ENCODE measurements at regions not wholly inside any gene's neighbourhood (a gene's known extent, or its start where the extent isn't known, plus 50 kb on each side); places are given as distances from the start of the nearest gene placed in this dataset.

DNA sequence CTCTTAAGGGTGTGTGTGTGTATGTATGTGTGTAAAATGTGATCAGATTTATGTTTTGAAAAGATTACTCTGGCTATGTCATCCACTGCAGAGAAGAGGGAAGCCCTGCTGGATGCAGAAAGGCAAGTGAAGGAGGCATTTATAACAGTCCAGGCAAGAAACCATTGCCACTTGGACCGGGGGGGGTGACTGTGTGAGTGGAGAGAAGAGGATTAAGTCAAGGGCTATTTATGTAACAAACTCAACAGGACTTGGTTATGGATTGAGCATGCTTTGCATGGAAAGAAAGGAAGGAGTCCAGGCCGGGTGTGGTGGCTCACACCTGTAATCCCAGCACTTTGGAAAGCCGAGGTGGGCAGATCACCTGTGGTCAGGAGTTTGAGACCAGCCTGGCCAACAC is 143.0 kb downstream of the URB2 start:
- no peak overlapping the region for H3K4me2 ChIP-seq (ENCODE audit: low read length, poor library complexity, severe bottlenecking)
- no peak overlapping the region for H3K4me3 ChIP-seq (ENCODE audit: insufficient read depth in 1 of 2, low read depth in 1 of 2, low read length in 2 of 2)

DNA sequence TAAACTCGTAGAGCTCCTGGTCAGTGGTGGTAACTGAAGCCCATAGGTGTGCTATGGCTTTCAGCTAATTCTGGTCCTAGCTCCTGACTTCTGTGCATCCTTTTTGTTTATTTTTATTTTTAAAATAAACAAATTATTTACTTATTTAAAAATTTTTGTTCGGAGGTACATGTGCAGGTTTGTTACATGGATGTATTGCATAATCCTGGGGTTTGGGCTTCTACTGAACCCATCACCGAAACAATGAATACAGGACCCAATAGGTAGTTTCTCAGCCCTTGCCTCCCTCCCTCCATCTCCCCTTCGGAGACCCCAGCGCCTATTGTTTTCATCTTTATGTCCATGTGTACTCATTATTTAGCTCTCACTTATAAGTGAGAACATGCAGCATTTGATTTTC is 143.8 kb downstream of the URB2 start:
- H4K91ac ChIP-seq (ENCODE audit: low read length) = no peak overlapping the region
- no peak overlapping the region for H3K9ac ChIP-seq (ENCODE audit: low read length)
- WGBS = 73% methylated on average over 3 of the region's 5 CpGs
- H3K14ac ChIP-seq (ENCODE audit: low read length in 2 of 2) = no peak overlapping the region
- no peak overlapping the region for H2AK5ac ChIP-seq (ENCODE audit: low read length, severe bottlenecking)
- H3K23ac ChIP-seq (ENCODE audit: low read length in 2 of 2) = no peak overlapping the region
- no peak overlapping the region for H2BK12ac ChIP-seq (ENCODE audit: low read length in 2 of 2)
- H3K4me2 ChIP-seq (ENCODE audit: low read length, poor library complexity, severe bottlenecking) = no peak overlapping the region
- H3K4me1 ChIP-seq (ENCODE audit: control insufficient read depth, insufficient read depth, low read depth, low read length) = no peaks in the 10 kb centered on the region
- no peaks in the 10 kb centered on the region for H3K9me3 ChIP-seq (ENCODE audit: control insufficient read depth, low read length)
- H2BK120ac ChIP-seq (ENCODE audit: low read depth, low read length) = no peak overlapping the region
- no peak overlapping the region for H2BK5ac ChIP-seq (ENCODE audit: low read depth, low read length, poor library complexity, severe bottlenecking)
- H3K18ac ChIP-seq (ENCODE audit: low read depth in 1 of 2, low read length in 2 of 2) = no peak overlapping the region
- H3K27ac ChIP-seq (ENCODE audit: low read length, poor library complexity, severe bottlenecking) = no peak overlapping the region
- H2AFZ ChIP-seq (ENCODE audit: low read depth, low read length) = no peak overlapping the region
- no peak overlapping the region for H2BK15ac ChIP-seq (ENCODE audit: low read depth, poor library complexity, severe bottlenecking)
- no peak overlapping the region for H3K4me3 ChIP-seq (ENCODE audit: insufficient read depth in 1 of 2, low read depth in 1 of 2, low read length in 2 of 2)
- no peaks in the 10 kb centered on the region for H3K36me3 ChIP-seq (ENCODE audit: control insufficient read depth in 1 of 2, insufficient read depth in 2 of 2, low read depth in 1 of 2, low read length in 2 of 2)
- no peak overlapping the region for H4K8ac ChIP-seq (ENCODE audit: low read length)
- no peaks in the 10 kb centered on the region for H3K79me1 ChIP-seq (replicated peaks; ENCODE audit: low read length, poor library complexity, severe bottlenecking)
- H3K27me3 ChIP-seq (ENCODE audit: control insufficient read depth in 1 of 2, insufficient read depth in 1 of 2, low read length in 2 of 2) = peaks cover 11 to 27% of the 10 kb centered on the region in 2 experiments
- H3K4ac ChIP-seq (ENCODE audit: low read depth in 1 of 2, low read length in 2 of 2) = no peak overlapping the region
- DNase-seq = no peak

More for the DNA sequence above, 143.0 kb downstream of the URB2 start:
- H3K23ac ChIP-seq (ENCODE audit: low read length in 2 of 2) = no peak overlapping the region
- H2AK5ac ChIP-seq (ENCODE audit: low read length, severe bottlenecking) = no peak overlapping the region
- H2BK120ac ChIP-seq (ENCODE audit: low read depth, low read length) = no peak overlapping the region
- H3K9ac ChIP-seq (ENCODE audit: low read length) = no peak overlapping the region
- no peak overlapping the region for H3K14ac ChIP-seq (ENCODE audit: low read length in 2 of 2)
- H4K8ac ChIP-seq (ENCODE audit: low read length) = no peak overlapping the region
- H3K9me3 ChIP-seq (ENCODE audit: control insufficient read depth, low read length) = no peaks in the 10 kb centered on the region
- H3K4me1 ChIP-seq (ENCODE audit: control insufficient read depth, insufficient read depth, low read depth, low read length) = no peaks in the 10 kb centered on the region
- no peak overlapping the region for H3K18ac ChIP-seq (ENCODE audit: low read depth in 1 of 2, low read length in 2 of 2)
- DNase-seq = no peak
- no peak overlapping the region for H3K27ac ChIP-seq (ENCODE audit: low read length, poor library complexity, severe bottlenecking)
- no peak overlapping the region for H2BK15ac ChIP-seq (ENCODE audit: low read depth, poor library complexity, severe bottlenecking)
- H3K79me1 ChIP-seq (replicated peaks; ENCODE audit: low read length, poor library complexity, severe bottlenecking) = no peaks in the 10 kb centered on the region
- no peak overlapping the region for H2BK5ac ChIP-seq (ENCODE audit: low read depth, low read length, poor library complexity, severe bottlenecking)
- H3K36me3 ChIP-seq (ENCODE audit: control insufficient read depth in 1 of 2, insufficient read depth in 2 of 2, low read depth in 1 of 2, low read length in 2 of 2) = no peaks in the 10 kb centered on the region
- peaks cover 11 to 27% of the 10 kb centered on the region in 2 experiments for H3K27me3 ChIP-seq (ENCODE audit: control insufficient read depth in 1 of 2, insufficient read depth in 1 of 2, low read length in 2 of 2)
- H4K91ac ChIP-seq (ENCODE audit: low read length) = no peak overlapping the region
- H2BK12ac ChIP-seq (ENCODE audit: low read length in 2 of 2) = no peak overlapping the region
- WGBS = 68% methylated on average over 3 of the region's 3 CpGs
- H2AFZ ChIP-seq (ENCODE audit: low read depth, low read length) = no peak overlapping the region
- H3K4ac ChIP-seq (ENCODE audit: low read depth in 1 of 2, low read length in 2 of 2) = no peak overlapping the region

DNA sequence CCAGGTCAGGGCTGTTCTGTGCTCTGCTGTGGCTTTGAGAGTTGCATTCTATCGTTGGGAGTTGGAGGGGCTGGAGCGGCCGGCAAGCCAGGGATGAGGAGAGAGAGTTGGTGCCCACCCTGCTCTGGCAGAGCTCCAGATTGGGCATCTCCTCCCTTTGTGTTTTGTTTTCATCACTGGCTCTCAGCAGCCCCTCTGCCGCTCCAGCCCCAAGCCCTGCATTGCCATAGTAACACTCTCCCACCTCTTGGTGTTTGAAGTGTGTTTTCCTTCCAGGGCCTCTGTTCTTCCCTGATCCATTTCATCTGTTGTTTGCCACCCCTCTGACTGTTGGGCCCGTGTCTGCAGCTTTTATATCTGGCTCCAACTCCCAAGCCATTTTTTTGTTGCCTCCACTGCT is 152.7 kb downstream of the URB2 start:
- no peak overlapping the region for H2AK5ac ChIP-seq (ENCODE audit: low read length, severe bottlenecking)
- H4K8ac ChIP-seq (ENCODE audit: low read length) = no peak overlapping the region
- H3K14ac ChIP-seq (ENCODE audit: low read length in 2 of 2) = no peak overlapping the region
- H3K4me1 ChIP-seq (ENCODE audit: control insufficient read depth, insufficient read depth, low read depth, low read length) = peaks cover 7% of the 10 kb centered on the region
- H2BK15ac ChIP-seq (ENCODE audit: low read depth, poor library complexity, severe bottlenecking) = no peak overlapping the region
- DNase-seq = no peak
- no peak overlapping the region for H3K27ac ChIP-seq (ENCODE audit: low read length, poor library complexity, severe bottlenecking)
- H3K79me1 ChIP-seq (replicated peaks; ENCODE audit: low read length, poor library complexity, severe bottlenecking) = no peaks in the 10 kb centered on the region
- no peak overlapping the region for H2AFZ ChIP-seq (ENCODE audit: low read depth, low read length)
- H2BK12ac ChIP-seq (ENCODE audit: low read length in 2 of 2) = no peak overlapping the region
- WGBS = 83% methylated on average over 5 of the region's 5 CpGs
- no peak overlapping the region for H3K9ac ChIP-seq (ENCODE audit: low read length)
- no peak overlapping the region for H4K91ac ChIP-seq (ENCODE audit: low read length)
- H3K23ac ChIP-seq (ENCODE audit: low read length in 2 of 2) = no peak overlapping the region
- no peaks in the 10 kb centered on the region for H3K36me3 ChIP-seq (ENCODE audit: control insufficient read depth in 1 of 2, insufficient read depth in 2 of 2, low read depth in 1 of 2, low read length in 2 of 2)
- no peak overlapping the region for H3K4ac ChIP-seq (ENCODE audit: low read depth in 1 of 2, low read length in 2 of 2)
- H3K4me2 ChIP-seq (ENCODE audit: low read length, poor library complexity, severe bottlenecking) = no peak overlapping the region
- H3K4me3 ChIP-seq (ENCODE audit: insufficient read depth in 1 of 2, low read depth in 1 of 2, low read length in 2 of 2) = no peak overlapping the region
- no peak overlapping the region for H2BK5ac ChIP-seq (ENCODE audit: low read depth, low read length, poor library complexity, severe bottlenecking)
- H2BK120ac ChIP-seq (ENCODE audit: low read depth, low read length) = no peak overlapping the region
- peaks cover 6 to 12% of the 10 kb centered on the region in 2 experiments for H3K27me3 ChIP-seq (ENCODE audit: control insufficient read depth in 1 of 2, insufficient read depth in 1 of 2, low read length in 2 of 2)
- H3K18ac ChIP-seq (ENCODE audit: low read depth in 1 of 2, low read length in 2 of 2) = no peak overlapping the region
- peaks cover 3% of the 10 kb centered on the region for H3K9me3 ChIP-seq (ENCODE audit: control insufficient read depth, low read length)

DNA sequence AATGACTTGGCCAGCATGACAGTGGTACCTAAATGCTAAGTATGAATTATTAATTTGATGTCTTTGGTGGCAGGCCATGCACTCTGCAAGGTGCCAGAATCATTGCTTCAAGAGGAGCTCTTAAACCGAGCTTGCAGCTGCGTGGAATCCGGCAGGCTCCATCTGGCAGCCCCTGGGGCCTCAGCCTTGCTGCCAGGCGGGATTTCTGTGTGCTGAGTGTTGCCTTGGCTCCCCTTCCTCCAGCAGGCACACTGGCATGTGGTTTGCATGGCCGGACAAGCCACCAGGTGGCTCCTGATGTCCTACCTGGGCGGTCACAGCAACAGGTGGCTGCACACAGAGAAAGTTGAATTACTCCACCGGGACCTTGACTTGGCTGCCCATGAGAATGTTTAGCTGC is 155.4 kb downstream of the URB2 start:
- H3K18ac ChIP-seq (ENCODE audit: low read depth in 1 of 2, low read length in 2 of 2) = no peak overlapping the region
- no peak overlapping the region for H2BK5ac ChIP-seq (ENCODE audit: low read depth, low read length, poor library complexity, severe bottlenecking)
- peaks cover under 1% of the 10 kb centered on the region for H3K9me3 ChIP-seq (ENCODE audit: control insufficient read depth, low read length)
- H3K23ac ChIP-seq (ENCODE audit: low read length in 2 of 2) = no peak overlapping the region
- H3K36me3 ChIP-seq (ENCODE audit: control insufficient read depth in 1 of 2, insufficient read depth in 2 of 2, low read depth in 1 of 2, low read length in 2 of 2) = no peaks in the 10 kb centered on the region
- H3K4me3 ChIP-seq (ENCODE audit: insufficient read depth in 1 of 2, low read depth in 1 of 2, low read length in 2 of 2) = no peak overlapping the region
- peaks cover 7% of the 10 kb centered on the region for H3K4me1 ChIP-seq (ENCODE audit: control insufficient read depth, insufficient read depth, low read depth, low read length)
- H3K27me3 ChIP-seq (ENCODE audit: control insufficient read depth in 1 of 2, insufficient read depth in 1 of 2, low read length in 2 of 2) = peaks cover 6 to 12% of the 10 kb centered on the region in 2 experiments
- no peaks in the 10 kb centered on the region for H3K79me1 ChIP-seq (replicated peaks; ENCODE audit: low read length, poor library complexity, severe bottlenecking)
- no peak overlapping the region for H2BK12ac ChIP-seq (ENCODE audit: low read length in 2 of 2)
- H3K9ac ChIP-seq (ENCODE audit: low read length) = no peak overlapping the region
- H2AFZ ChIP-seq (ENCODE audit: low read depth, low read length) = no peak overlapping the region
- H3K27ac ChIP-seq (ENCODE audit: low read length, poor library complexity, severe bottlenecking) = no peak overlapping the region
- no peak overlapping the region for H3K4ac ChIP-seq (ENCODE audit: low read depth in 1 of 2, low read length in 2 of 2)
- no peak overlapping the region for H2BK15ac ChIP-seq (ENCODE audit: low read depth, poor library complexity, severe bottlenecking)
- H3K14ac ChIP-seq (ENCODE audit: low read length in 2 of 2) = no peak overlapping the region
- 65% methylated on average over 7 of the region's 7 CpGs for WGBS
- H4K8ac ChIP-seq (ENCODE audit: low read length) = no peak overlapping the region
- DNase-seq = no peak
- H4K91ac ChIP-seq (ENCODE audit: low read length) = no peak overlapping the region
- no peak overlapping the region for H3K4me2 ChIP-seq (ENCODE audit: low read length, poor library complexity, severe bottlenecking)
- H2AK5ac ChIP-seq (ENCODE audit: low read length, severe bottlenecking) = no peak overlapping the region
- H2BK120ac ChIP-seq (ENCODE audit: low read depth, low read length) = no peak overlapping the region

Data from mesenchymal stem cell (in vitro differentiated cells and primary cell).